Eye (tissue), 1 donor: ENCODE measurements at regions not wholly inside any gene's neighbourhood (a gene's known extent, or its start where the extent isn't known, plus 50 kb on each side); places are given as distances from the start of the nearest gene placed in this dataset.

Experiments used
- DNase-seq: peaks from one replicate; pipeline ENCODE4 v3.0.0-alpha.2; 2015

DNA sequence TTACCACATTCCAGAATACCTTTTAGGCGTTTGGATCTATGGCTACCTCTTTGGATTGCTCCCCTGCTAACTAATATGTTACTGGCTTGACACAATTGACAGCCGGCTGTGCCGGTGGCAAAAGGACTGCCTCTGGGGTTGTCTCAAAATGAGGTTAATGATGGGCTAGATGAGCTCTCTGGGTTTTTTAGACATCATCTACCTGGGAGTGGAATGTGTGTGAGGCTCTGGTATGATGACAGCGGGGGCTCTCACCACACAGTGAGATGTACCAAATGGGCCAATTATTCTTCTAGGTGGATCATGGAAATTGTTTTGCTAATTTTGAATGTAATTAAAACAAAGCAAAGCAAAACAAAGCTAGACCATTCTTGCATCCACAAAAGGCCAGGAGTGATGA, 391.1 kb upstream of the SPRED2 start:
- no peak for DNase-seq

GRCh38 chr2:65820454-65820853, 388.1 kb upstream of the SPRED2 start:
- no peak for DNase-seq

DNA sequence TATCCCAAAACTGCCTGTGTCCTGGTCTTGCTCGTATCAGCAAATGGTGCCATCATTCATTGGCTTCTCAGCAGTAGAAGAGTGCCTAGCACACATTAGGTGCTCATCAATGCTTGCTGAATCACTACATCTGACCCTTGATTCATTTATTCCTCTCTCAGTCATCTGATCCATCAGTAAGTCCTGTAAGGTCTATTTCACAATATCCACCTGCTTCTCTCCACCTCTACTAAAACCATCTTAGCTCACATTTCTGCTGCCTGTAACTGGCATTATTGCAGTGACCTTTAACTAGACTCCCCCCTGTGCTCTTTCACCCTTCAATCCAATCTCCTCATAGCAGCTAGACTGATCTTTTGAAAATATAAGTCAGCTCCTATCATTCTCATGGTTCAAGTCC, 387.6 kb upstream of the SPRED2 start:
- no peak for DNase-seq

- DNase-seq = no peak
Measured at GRCh38 chr2:65818873-65819451, 386.6 kb upstream of the SPRED2 start.

- DNase-seq = peak; percentile 35
Measured at GRCh38 chr2:65813631-65814173, 381.3 kb upstream of the SPRED2 start.

DNA sequence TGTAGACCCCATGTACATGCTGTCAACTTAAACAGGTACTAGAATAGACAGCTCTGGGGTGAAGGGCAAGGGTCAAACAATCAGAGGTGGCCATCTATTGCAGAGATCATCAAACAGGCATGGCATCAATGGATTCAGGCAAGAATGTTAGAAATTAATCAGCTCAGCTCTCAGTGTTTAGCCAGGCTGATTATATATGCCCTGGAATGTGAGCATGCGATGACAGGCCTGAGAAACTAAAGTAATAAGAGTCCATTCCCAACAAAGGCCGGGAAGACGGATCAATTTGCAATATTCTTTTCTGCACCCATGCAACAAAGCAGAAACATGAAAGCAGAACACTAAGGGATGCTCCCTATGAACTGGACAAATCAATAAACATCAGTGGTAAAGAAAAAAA, 380.5 kb upstream of the SPRED2 start:
- peak; percentile 37 for DNase-seq

- no peak for DNase-seq
Measured at GRCh38 chr2:65807942-65808341, 375.5 kb upstream of the SPRED2 start.

DNA sequence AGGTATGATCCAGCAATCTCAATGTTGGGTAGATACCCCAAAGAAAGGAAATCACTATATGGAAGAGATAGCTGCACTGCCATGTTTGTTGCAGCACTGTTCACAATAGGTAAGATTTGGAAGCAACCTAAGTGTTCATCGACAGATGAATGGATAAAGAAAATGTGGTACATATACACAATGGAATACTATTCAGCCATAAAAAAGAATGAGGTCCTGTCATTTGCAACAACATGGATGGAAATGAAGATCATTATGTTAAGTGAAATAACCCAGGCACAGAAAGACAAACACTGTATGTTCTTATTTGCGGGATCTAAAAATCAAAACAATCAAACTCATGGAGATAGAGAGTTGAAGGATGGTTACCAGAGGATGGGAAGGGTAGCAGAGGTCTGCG, 372.4 kb upstream of the SPRED2 start:
- DNase-seq = no peak

GRCh38 chr2:65802298-65802942, 370.0 kb upstream of the SPRED2 start:
- no peak for DNase-seq

GRCh38 chr2:65800998-65801397, 368.6 kb upstream of the SPRED2 start:
- no peak for DNase-seq

- peak; percentile 44 for DNase-seq
Measured at GRCh38 chr2:65799141-65799854, 366.9 kb upstream of the SPRED2 start.

DNA sequence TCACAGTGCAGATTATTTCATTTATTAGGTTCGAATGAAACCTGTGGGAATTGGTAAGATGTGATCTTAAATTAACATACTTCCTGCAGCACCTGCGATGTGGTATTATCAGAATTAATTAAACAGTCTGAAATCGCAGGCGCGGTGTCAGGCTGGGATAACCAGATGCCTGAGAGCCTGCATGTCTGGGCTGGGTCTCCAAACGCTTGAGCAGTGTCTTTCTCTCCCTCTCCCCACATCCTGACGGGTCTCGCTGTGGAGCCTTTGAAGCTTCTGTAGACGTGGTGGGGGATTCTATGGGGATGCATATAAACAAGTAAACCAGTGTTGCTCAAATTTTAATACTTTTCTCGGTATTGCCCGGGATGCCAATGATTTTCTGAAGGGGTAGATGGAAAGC, 366.2 kb upstream of the SPRED2 start:
- DNase-seq = no peak

DNA sequence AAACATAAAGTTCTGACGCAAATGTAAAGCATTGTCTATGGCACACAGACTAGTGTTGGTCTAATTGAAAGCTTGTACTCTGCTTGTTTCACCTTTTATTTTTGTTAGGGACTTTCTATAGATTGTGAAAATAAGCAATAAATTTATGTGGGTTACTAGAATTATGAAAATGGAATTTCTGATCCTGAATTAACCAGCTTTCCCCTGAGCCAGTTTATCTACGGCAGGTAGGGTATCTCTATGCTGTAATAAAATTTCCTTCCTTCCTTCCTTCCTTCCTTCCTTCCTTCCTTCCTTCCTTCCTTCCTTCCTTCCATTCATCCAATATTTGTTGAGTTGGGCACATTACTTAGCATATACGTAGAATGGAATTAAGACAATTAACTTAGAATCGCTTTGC, 362.6 kb upstream of the SPRED2 start:
- DNase-seq = no peak

GRCh38 chr2:65791404-65791975, 359.1 kb upstream of the SPRED2 start:
- no peak for DNase-seq

DNA sequence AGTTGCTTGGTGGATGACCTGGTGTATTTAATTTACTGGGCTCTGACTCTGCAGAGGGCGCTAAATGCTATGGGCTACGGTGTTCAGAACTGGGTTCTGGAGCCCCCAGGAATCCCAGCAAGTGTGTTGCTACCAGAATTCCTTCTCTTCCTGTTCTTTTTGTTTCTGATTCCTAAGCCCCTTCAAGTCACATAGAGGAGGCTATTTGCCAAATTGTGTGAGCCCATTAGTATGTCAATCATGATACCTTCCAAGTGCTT, 358.2 kb upstream of the SPRED2 start:
- DNase-seq = no peak

DNA sequence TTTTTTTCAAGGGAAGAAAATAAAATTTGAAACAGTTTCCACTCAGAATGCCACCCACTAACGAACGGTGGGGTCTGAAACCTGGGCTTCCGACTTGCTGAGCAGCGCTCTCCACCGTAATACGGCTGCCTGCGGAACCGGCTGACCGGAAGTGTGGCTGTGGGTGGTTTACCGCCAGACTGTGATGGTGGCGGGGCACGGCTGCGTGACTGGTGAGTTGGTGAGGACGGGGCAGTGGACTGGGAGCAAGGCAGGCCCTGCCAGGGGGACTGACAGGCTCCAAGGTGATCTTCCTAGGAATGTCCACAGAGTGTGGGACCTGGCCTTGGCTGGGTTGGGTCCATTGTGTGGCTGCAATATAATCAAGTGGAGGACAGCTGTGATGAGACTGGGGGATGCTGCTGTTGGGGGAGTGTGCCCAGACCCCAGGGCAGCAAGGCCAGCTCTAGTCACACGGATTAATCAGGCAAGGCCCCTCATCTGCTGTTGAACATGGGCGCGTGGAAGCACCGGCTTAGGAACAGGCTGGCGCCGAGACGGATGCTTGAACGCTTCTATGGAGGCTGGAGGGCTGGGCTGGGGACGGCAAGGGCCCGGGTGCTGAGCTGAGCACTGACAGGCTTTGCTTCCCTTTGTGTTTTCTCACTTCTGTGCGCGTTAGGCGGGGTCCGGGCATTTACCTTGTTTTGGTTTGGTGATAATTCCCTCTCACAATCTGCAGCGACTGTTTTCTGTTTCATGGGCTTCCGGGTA, 357.7 kb upstream of the SPRED2 start:
- no peak for DNase-seq

DNA sequence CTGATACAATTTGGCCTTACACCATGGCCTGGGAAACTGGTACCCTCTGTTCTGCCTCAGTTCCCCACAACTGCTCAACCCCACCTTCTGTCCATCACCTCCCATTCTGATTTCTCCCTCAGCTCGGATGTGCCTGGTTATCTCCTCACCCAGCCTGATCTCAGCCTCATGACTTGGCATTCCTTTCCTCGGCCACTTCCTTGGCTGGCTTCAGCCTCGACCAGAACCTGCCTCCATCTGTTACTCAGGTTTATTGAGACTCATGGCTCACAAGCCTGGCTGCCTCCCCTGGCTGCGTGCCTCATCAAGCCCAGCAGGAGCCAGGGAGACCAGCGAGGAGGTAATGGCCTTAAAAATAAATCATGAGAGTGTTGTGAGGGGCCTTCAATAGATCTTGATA, 356.2 kb upstream of the SPRED2 start:
- DNase-seq = no peak

DNA sequence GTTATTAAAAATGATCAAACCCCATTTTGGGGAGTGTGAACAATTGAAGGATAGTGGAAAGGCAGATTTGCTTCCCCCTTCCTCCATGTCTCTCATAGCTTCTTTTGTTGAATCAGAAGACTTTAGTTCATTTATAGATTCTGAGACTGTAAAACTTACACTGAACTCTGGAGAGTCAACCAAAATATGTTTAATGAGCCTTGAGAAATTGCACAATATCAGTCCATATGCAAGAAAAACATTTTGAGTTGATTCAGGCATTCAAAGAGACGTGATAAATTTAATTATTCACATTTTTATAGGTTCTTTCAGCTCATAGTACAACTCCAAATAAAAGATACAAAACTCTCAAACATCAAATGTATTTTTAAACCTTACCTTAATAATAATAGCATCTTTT, 354.4 kb upstream of the SPRED2 start:
- no peak for DNase-seq

DNA sequence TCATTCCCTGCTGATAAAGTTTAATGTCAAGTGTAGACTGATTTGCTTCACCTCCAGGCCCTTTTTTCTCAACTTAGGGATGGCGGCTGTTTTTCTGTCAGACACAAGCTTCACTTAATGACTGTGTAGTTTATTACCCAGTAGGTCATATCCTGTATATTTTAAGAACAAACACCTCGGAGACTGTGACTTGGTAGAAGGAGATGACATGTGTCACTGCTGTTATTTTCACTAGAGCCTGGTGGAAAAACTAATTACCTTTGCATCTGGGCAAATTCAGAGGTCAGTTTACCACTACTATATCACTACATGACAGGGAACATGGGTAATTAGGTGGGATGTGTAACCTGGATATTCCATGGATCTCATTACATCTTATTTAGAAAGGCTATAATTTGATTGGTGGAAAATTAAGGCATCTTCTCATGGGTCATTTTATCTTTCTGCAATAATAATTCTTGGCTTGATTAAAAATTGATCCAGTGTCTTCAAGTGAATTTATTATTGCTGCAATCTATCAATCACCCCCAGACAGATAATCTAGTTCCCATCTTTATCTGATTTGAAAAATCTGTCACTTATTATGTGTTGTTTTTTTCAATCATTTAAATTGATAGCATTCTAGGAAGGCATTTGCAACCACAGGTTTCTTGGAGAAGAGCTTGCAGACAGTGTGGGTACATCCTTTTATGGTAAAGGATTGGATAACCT, 353.8 kb upstream of the SPRED2 start:
- DNase-seq = no peak

DNA sequence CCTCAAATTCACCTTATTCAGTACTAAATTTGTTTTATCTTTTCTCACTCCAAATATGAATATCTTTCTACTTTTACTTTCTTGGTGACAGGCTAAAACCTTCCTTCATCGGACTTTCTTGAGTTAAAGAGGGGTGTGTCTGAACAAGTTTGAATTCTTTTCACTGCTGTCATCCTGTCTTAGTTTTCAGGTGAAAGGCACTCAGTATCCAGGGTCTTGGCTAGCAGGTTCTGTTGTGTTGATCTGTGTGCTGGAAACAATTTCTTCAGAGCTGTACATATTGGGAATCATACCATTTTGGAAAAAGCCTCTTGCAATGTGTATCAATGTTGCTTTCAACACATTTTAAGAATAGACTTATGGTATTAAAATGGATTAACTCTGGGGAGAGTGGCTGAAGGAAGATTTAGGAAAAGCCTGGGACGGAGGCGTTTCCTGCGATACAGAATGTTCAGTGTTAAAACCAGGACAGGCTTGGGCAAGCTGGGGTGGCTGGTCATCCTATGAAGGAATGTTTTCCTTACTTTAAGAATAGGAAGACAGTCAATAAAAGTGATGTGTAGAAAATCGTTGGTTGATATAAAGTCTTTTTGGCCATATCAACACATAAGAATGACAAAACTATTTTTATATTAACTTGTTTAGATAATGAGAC, 350.7 kb upstream of the SPRED2 start:
- DNase-seq = no peak

- DNase-seq = no peak
Measured at GRCh38 chr2:65782186-65782585, 349.8 kb upstream of the SPRED2 start.

DNA sequence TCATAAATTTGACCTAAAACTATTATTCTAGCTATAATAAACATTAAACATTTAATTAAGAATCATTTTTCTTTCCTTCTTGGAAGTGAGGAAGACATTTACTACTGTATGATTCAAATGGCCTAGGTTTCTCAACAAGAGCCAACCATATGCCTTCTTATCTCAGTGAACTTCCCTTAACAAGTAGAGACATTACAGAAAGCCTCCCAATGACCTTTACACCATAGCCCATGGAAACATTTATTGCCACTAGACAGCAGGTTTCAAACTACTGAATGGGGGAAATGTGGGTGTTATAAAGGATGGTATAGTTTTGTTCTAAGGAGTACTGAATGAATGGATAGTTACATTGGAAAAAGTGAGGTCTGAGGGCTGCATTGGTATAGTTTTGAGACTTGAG, 349.4 kb upstream of the SPRED2 start:
- DNase-seq = no peak
